Lung microvascular endothelial cell (primary cell): ENCODE measurements at regions not wholly inside any gene's neighbourhood (a gene's known extent, or its start where the extent isn't known, plus 50 kb on each side); places are given as distances from the start of the nearest gene placed in this dataset.
"Not testable (repeated sequence)": the region's sequence is repeated elsewhere in the genome, so short reads cannot be mapped to it uniquely, and the experiment has no call there.

Source experiments
- DNase-seq, 2 donors: peaks; one replicate each; pipeline versions ENCODE4 v3.0.0 to v3.0.0-alpha.2; 2010; ENCODE audit warnings: low read depth in 2 of 2

GRCh38 chr7:3135626-3136025 is 92.0 kb upstream of the CARD11 start:
- no peak for DNase-seq

- no peak for DNase-seq
Measured at GRCh38 chr7:3138206-3138605, 94.5 kb upstream of the CARD11 start.

- no peak for DNase-seq
Measured at GRCh38 chr7:3138997-3139396, 95.3 kb upstream of the CARD11 start.

GRCh38 chr7:3140834-3141233 is 97.2 kb upstream of the CARD11 start:
- DNase-seq: no peak

- no peak for DNase-seq
Measured at GRCh38 chr7:3141326-3141725, 97.7 kb upstream of the CARD11 start.

GRCh38 chr7:3143869-3144775 is 100.5 kb upstream of the CARD11 start:
- DNase-seq: no peak

GRCh38 chr7:3144776-3145125 is 101.1 kb upstream of the CARD11 start:
- DNase-seq: not testable (repeated sequence)

- peak in 1 of 2 donors; percentile 19 for DNase-seq
Measured at GRCh38 chr7:3146571-3147226, 103.0 kb upstream of the CARD11 start.

- DNase-seq: not testable (repeated sequence)
Measured at GRCh38 chr7:3148471-3148870, 104.8 kb upstream of the CARD11 start.

- DNase-seq: no peak
Measured at GRCh38 chr7:3149231-3149995, 105.7 kb upstream of the CARD11 start.

- peak in 1 of 2 donors; percentile 74 for DNase-seq
Measured at GRCh38 chr7:3150027-3150426, 106.4 kb upstream of the CARD11 start.

- DNase-seq: no peak
Measured at GRCh38 chr7:3151784-3152183, 108.1 kb upstream of the CARD11 start.

- DNase-seq: no peak
Measured at GRCh38 chr7:3152714-3153113, 109.0 kb upstream of the CARD11 start.

GRCh38 chr7:3153118-3153517 is 109.5 kb upstream of the CARD11 start:
- no peak for DNase-seq

GRCh38 chr7:3154317-3154716 is 110.7 kb upstream of the CARD11 start:
- no peak for DNase-seq

- DNase-seq: peak; percentile 52 to 68
Measured at GRCh38 chr7:3154881-3155494, 111.3 kb upstream of the CARD11 start.

GRCh38 chr7:3156508-3156907 is 112.8 kb upstream of the CARD11 start:
- peak in 1 of 2 donors; percentile 49 for DNase-seq

- peak; percentile 23 to 61 for DNase-seq
Measured at GRCh38 chr7:3157566-3158287, 114.1 kb upstream of the CARD11 start.

- DNase-seq: no peak
Measured at GRCh38 chr7:3158341-3158760, 114.7 kb upstream of the CARD11 start.

- DNase-seq: no peak
Measured at GRCh38 chr7:3159039-3159438, 115.4 kb upstream of the CARD11 start.

GRCh38 chr7:3159445-3159844 is 115.8 kb upstream of the CARD11 start:
- DNase-seq: no peak
